Gastrocnemius medialis (tissue), 4 donors: ENCODE measurements at regions not wholly inside any gene's neighbourhood (a gene's known extent, or its start where the extent isn't known, plus 50 kb on each side); places are given as distances from the start of the nearest gene placed in this dataset.

Experiments
- ATAC-seq, 2 donors: fragments of 150-250 bp; one replicate each; pipeline ENCODE4 v1.9.1; 2016
- DNase-seq, 2 donors: peaks; one replicate each; pipeline ENCODE4 v3.0.0-alpha.2; 2019
- H3K27ac ChIP-seq, 4 donors: fragments of 200-600 bp; sonication (generic); 1 replicate in 1 of 4; 2 replicates in 3 of 4; pipeline ENCODE4 v1.5.1; 2016 to 2018; ENCODE audit warnings: mild to moderate bottlenecking in 2 of 4, moderate library complexity in 1 of 4
- H3K27me3 ChIP-seq, 3 donors: fragments of 200-600 bp; sonication (generic) in 2 of 3; 1 replicate in 1 of 3; 2 replicates in 2 of 3; pipeline versions ENCODE4 v1.5.1 to v1.6.0; 2016 to 2019; ENCODE audit warnings: mild to moderate bottlenecking in 1 of 3, moderate library complexity in 1 of 3
- H3K36me3 ChIP-seq, 2 donors: fragments of 200-600 bp; sonication (generic) in 1 of 2; one replicate each; pipeline ENCODE4 v1.5.1; 2017 to 2018
- H3K4me1 ChIP-seq, 2 donors: fragments of 200-600 bp; sonication (generic) in 1 of 2; one replicate each; pipeline ENCODE4 v1.5.1; 2016 to 2017; ENCODE audit warnings: mild to moderate bottlenecking in 2 of 2
- H3K4me3 ChIP-seq, 4 donors: fragments of 200-600 bp; sonication (generic) in 3 of 4; 1 replicate in 1 of 4; 2 replicates in 3 of 4; pipeline ENCODE4 v1.5.1; 2016 to 2019; ENCODE audit warnings: mild to moderate bottlenecking in 2 of 4
- H3K9me3 ChIP-seq, 3 donors: fragments of 200-600 bp; sonication (generic) in 2 of 3; 1 replicate in 1 of 3; 2 replicates in 2 of 3; pipeline ENCODE4 v1.5.1; 2016 to 2019
- POLR2A ChIP-seq, 2 donors: fragments of 450-650 bp; IDR thresholded peaks; one replicate each; pipeline ENCODE4 v1.6.1; 2017; ENCODE audit warnings: antibody characterized with exemption in 2 of 2, mild to moderate bottlenecking in 2 of 2, moderate library complexity in 2 of 2
- in situ Hi-C, 4 donors: fragments of 200-750 bp; cut with MboI; loops; one replicate each; pipeline versions ENCODE4 v1.15.0 to v1.8.0; 2017; ENCODE audit warnings: low sequenced_read_pairs in 4 of 4
- intact Hi-C: fragments of 100-400 bp; cut with DNase I; formaldehyde crosslinking; loops from one replicate; pipeline ENCODE4 v1.15.1; 2023; ENCODE audit warnings: low total_unique reads
- TF ChIP-seq, protein P1 (sequence below), 5 experiments: fragments of 450-650 bp in 3 of 5; fragments of 200-600 bp in 2 of 5; sonication (generic) in 2 of 5; IDR thresholded peaks in 4 of 5; conservative IDR thresholded peaks in 1 of 5; 1 replicate in 4 of 5; 2 replicates in 1 of 5; pipeline ENCODE4 v1.5.1; 2016 to 2019; ENCODE audit warnings: antibody characterized with exemption in 5 of 5, mild to moderate bottlenecking in 3 of 5, moderate library complexity in 3 of 5

DNA sequence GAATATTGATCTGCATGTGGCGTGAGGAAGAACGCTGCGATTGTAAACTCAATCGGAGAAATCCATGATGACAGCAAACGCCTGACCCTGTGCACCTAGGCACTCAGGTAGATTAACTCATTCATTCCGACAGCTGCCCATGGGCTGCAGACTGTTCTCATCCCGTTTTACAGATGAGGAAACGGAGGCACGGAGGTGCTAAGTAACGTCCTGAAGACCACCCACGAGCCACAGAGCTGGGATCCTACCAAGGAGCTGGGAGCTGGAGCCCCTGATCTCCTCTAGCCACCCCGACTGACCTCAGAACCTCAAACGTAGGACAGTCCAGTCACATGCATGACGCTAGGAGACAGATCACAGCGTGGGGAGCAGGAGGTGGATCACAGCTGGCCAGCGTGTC, 1092.7 kb downstream of the BRD1 start:
- no peak overlapping the region for H3K27ac ChIP-seq
- ATAC-seq: no peak
- H3K36me3 ChIP-seq: no peaks in the 10 kb centered on the region
- in situ Hi-C loops: no loop called here
- no peak for DNase-seq
- no peaks in the 10 kb centered on the region for H3K9me3 ChIP-seq
- no peaks in the 10 kb centered on the region for H3K4me1 ChIP-seq
- TF ChIP-seq, protein P1, sequence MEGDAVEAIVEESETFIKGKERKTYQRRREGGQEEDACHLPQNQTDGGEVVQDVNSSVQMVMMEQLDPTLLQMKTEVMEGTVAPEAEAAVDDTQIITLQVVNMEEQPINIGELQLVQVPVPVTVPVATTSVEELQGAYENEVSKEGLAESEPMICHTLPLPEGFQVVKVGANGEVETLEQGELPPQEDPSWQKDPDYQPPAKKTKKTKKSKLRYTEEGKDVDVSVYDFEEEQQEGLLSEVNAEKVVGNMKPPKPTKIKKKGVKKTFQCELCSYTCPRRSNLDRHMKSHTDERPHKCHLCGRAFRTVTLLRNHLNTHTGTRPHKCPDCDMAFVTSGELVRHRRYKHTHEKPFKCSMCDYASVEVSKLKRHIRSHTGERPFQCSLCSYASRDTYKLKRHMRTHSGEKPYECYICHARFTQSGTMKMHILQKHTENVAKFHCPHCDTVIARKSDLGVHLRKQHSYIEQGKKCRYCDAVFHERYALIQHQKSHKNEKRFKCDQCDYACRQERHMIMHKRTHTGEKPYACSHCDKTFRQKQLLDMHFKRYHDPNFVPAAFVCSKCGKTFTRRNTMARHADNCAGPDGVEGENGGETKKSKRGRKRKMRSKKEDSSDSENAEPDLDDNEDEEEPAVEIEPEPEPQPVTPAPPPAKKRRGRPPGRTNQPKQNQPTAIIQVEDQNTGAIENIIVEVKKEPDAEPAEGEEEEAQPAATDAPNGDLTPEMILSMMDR (IDR thresholded peaks at IDR 0.05 in 4 of 5, conservative IDR thresholded peaks at IDR 0.05 in 1 of 5): no peak
- no peak for TF ChIP-seq POLR2A (IDR thresholded peaks at IDR 0.05)
- H3K27me3 ChIP-seq: no peaks in the 10 kb centered on the region
- no peak overlapping the region for H3K4me3 ChIP-seq
- intact Hi-C loops: no loop called here

DNA sequence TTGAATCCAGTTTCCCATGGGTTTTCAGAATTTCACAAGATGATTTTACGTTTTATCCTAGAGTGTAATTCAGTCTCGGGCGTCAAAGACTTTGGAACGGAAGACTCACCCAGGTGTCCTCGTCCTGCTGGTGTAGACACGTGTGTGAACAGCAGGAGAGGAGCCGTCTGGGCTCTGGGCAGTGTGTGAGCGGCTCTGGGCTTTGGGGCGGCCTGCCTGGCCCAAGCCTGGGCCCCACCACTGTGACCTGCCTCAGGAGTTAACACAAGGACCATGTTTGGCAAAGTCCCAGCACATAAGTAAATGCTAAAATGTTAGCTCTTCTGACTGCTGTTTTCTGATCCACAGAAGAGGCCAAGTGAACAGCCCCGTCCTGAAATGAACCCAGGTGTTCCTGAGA, 1093.3 kb downstream of the BRD1 start:
- TF ChIP-seq, protein P1 (IDR thresholded peaks at IDR 0.05 in 4 of 5, conservative IDR thresholded peaks at IDR 0.05 in 1 of 5): no peak
- no peak for TF ChIP-seq POLR2A (IDR thresholded peaks at IDR 0.05)
- Histone ChIP-seq H3K36me3 (no peaks in the 10 kb centered on the region), H3K27me3 (no peaks in the 10 kb centered on the region), H3K4me3 (no peak overlapping the region), H3K27ac (no peak overlapping the region), H3K9me3 (no peaks in the 10 kb centered on the region), H3K4me1 (no peaks in the 10 kb centered on the region)
- intact Hi-C loops (no loop called here), in situ Hi-C loops (no loop called here)
- ATAC-seq: no peak
- DNase-seq: no peak

DNA sequence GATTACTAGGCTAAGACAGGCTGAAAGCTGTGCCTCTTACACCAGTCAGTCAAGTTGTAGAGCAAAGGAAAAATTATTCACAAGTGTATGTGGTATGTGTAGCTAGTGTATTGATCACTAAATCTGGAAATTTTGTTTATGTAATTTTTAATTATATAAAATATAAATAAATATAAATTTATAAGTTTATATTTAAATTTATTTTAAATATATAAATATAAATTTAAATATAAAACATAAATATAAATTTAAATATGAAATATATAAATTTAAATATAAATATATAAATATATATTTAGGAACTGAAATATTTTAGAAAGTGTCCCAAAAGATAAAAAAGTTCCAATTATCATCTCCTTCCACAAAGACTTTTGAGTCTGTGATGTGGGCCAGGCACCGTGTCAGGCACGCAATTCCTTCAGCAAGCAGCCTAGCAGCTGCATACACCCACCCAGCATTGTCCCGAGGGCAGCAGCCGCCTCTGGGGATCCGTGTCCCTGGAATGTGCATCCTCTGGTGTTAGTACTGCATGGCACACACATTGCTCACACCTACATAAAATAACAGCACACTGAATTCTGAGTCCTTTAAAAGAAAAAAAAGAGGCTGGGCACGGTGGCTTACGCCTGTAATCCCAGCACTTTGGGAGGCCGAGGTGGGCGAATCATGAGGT, 1098.0 kb downstream of the BRD1 start:
- intact Hi-C loops: no loop called here
- no peak for TF ChIP-seq POLR2A (IDR thresholded peaks at IDR 0.05)
- TF ChIP-seq, protein P1 (IDR thresholded peaks at IDR 0.05 in 4 of 5, conservative IDR thresholded peaks at IDR 0.05 in 1 of 5): no peak
- Histone ChIP-seq H3K9me3 (peaks cover 0 to 4% (median 0%) of the 10 kb centered on the region in 3 donors), H3K4me3 (no peak overlapping the region), H3K36me3 (no peaks in the 10 kb centered on the region), H3K27ac (no peak overlapping the region), H3K27me3 (no peaks in the 10 kb centered on the region), H3K4me1 (no peaks in the 10 kb centered on the region)
- no peak for DNase-seq
- in situ Hi-C loops: no loop called here
- ATAC-seq: no peak

DNA sequence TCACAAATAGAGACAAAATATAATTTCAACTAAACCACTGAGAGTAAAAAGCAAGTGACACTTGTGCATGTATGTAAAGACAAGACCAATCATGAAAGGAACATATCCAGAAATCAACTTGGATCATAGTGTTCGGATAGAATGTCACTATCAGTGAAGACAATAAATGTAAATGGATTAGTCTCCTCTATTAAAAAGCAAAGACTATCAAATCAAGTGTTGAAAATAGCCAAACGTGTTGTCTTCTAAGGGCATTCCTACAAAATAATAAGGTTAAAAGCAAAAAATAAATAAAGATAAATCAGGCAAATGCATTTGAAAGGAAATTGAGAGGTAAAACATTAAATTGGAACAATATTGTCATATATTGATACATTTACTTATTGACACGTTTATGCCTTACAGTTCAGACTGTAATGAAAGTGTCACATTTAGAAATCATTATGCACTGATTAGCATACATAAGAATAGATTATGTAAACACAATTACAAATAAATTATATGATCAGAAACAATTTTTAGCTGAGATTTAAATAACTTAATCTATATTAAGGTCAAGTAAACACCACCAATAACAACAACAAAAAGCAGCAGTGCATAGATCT, 1100.1 kb downstream of the BRD1 start:
- Histone ChIP-seq H3K9me3 (peaks cover 0 to 4% (median 0%) of the 10 kb centered on the region in 3 donors), H3K4me3 (no peak overlapping the region), H3K27me3 (no peaks in the 10 kb centered on the region), H3K27ac (no peak overlapping the region), H3K4me1 (no peaks in the 10 kb centered on the region), H3K36me3 (no peaks in the 10 kb centered on the region)
- intact Hi-C loops (no loop called here), in situ Hi-C loops (no loop called here)
- ATAC-seq (no peak), DNase-seq (no peak)
- TF ChIP-seq POLR2A (IDR thresholded peaks at IDR 0.05): no peak
- TF ChIP-seq, protein P1 (IDR thresholded peaks at IDR 0.05 in 4 of 5, conservative IDR thresholded peaks at IDR 0.05 in 1 of 5): no peak
